ENCODE measurements at regions not wholly inside any gene's neighbourhood (a gene's known extent, or its start where the extent isn't known, plus 50 kb on each side); places are given as distances from the start of the nearest gene placed in this dataset.
A peak's percentile ranks its signal among the peaks of the same experiment; 100 is the strongest.

DNA sequence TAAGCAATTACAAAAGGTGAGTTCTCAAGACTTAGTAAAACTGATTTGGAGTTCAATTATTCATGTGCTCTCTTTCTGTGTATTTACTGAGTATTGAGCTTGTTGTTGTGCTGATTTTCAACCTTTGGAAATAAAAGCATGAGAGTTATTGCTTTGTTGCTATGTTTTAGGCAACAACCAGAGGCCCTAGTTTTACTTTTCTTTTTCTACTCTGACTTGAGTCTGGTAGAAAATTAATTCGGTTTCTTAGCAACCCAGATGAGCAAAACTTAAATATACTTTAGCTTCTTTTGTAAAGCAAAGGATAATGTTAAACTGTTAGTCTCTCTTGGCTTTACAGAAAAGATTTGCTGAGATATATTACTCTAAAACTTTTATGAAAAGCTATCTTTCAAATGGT lies 66.4 kb upstream of the SCIN start:
- intact Hi-C loops (cut with DNase I): no loop called here
- DNase-seq (ENCODE audit: missing footprints) (no peak), ATAC-seq (no peak)

DNA sequence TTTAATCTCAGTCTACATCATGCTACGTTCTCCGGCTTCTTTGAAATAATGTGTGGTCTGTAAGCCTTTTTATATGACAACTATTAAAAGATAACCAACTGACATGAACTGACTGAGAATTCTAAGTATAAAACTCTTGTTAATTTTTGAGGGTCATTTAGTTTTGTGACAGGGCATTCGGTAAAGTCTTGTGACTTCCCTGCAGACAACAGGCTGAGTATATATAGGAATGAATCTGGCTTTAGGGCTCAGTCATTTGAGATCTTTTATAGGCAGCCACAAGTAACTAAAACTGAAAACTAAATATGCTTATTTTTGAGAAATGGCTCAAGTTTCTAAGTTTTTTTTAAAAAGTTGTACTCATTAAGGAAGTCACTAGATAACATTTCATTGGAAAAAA lies 62.5 kb upstream of the SCIN start:
- intact Hi-C loops (cut with DNase I): no loop called here
- DNase-seq (ENCODE audit: missing footprints) (no peak), ATAC-seq (no peak)

DNA sequence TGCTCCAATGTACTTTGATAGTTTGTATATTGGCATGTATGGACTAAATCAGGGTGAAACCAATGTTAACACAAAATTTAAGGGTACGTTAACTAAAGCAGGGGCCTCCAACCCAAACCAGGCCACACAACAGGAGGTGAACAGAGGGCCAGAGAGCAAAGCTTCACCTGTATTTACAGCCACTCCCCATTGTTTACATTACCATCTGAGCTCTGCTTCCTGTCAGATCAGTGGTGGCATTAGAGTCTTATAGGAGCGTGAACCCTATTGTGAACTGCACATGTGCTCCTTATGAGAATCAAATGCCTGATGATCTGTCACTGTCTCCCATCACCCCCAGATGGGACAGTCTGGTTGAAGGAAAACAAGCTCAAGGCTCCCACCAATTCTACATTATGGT lies 62.0 kb upstream of the SCIN start:
- intact Hi-C loops (cut with DNase I): no loop called here
- ATAC-seq (no peak), DNase-seq (ENCODE audit: missing footprints) (no peak)

DNA sequence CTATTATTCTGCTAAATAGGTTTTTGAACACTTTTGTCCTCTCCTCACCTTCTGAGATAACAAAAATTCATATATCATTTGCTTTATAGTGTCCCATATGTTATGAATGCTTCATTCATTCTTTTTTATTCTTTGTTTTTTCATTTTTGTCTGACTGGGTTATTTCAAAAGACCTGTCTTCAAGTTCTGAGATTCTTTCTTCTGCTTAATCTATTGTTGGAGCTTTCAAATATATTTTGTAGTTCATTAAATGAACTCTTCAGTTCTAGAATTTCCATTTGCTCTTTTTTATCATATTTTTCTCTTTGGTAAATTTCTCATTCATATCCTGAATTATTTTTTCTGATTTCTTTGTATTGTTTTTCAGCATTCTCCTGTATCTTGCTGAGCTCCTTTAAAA lies 53.1 kb upstream of the SCIN start:
- ATAC-seq (no peak), DNase-seq (ENCODE audit: missing footprints) (no peak)
- intact Hi-C loops (cut with DNase I): no loop called here

DNA sequence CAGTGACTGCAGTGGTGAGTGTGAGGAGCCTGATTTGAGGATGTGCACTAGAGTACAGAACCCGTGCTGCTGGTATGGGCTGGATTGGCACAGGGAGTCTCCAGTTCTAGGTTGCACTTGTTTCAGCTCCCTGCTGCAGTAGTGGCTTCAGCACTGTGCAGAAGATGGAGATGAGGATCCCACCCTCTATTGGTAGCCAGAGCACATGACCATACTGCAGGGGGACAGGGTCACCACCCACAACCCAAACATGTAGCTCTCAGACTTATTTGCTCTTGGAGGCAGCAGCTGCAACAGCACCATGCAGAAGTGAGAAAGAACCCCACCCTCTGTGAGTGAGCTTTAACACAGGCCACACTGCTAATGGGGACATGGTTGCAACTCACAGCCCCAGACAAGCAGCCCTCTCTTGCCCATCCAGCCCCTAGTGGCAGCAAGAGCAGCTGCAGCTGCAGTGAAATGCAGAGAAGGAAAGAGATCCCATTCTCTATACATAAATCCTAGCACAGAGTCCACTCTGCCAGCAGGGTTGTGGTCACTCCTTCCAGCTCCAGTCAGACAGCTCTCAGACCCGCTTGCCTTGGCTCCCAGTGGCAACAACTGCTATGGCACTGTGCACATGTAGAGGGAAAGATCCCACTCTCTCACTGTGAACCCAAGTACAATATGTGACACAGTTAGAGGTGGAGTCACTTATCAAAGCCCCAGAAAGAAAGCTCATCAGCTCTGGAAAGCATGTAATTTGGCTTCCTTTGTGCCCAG lies 51.4 kb upstream of the SCIN start:
- no peak for ATAC-seq
- intact Hi-C loops (cut with DNase I): no loop called here
- peak; percentile 20 for DNase-seq (ENCODE audit: missing footprints)

DNA sequence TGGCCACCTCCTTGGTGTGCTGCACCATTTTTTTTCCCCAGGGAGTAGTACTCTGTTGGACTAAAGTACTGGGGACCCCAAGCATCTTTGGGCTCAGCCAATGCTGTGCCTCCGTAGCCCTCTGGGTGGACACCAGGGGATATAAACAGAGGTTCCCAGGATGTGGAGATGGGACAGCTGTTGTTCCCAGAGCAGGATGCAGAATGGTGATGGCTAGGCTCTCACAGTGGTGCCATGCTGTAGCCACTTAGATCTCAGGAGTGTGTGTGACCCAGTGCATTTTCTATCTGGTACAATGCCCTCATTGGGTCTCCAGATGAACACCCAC lies 50.9 kb upstream of the SCIN start:
- DNase-seq (ENCODE audit: missing footprints) (no peak), ATAC-seq (no peak)
- intact Hi-C loops (cut with DNase I): no loop called here
